Smooth muscle cell (in vitro differentiated cells): ENCODE measurements at regions not wholly inside any gene's neighbourhood (a gene's known extent, or its start where the extent isn't known, plus 50 kb on each side); places are given as distances from the start of the nearest gene placed in this dataset.

ENCODE experiments used
- DNase-seq: peaks from one replicate; lab custom pipeline; 2025; ENCODE audit not compliant: unreplicated experiment; lab: John Stamatoyannopoulos, UW
- H2AFZ ChIP-seq: fragments of 200-600 bp; sonication (generic); 2 replicates; pipeline ENCODE4 v1.6.0; 2016; ENCODE audit warnings: antibody characterized with exemption, low read depth, mild to moderate bottlenecking
- H3F3A ChIP-seq: fragments of 200-600 bp; sonication (generic); 2 replicates; pipeline ENCODE4 v1.6.0; 2017; ENCODE audit warnings: antibody characterized with exemption, low read depth
- H3K27ac ChIP-seq: fragments of 200-600 bp; sonication (generic); 2 replicates; pipeline ENCODE4 v1.5.1; 2016; ENCODE audit warnings: low read depth, mild to moderate bottlenecking
- H3K27me3 ChIP-seq: fragments of 200-600 bp; sonication (generic); 2 replicates; pipeline ENCODE4 v1.6.1; 2016; ENCODE audit warnings: low read depth, mild to moderate bottlenecking
- H3K36me3 ChIP-seq: fragments of 200-600 bp; sonication (generic); 2 replicates; pipeline ENCODE4 v1.5.1; 2016; ENCODE audit warnings: low read depth
- H3K4me1 ChIP-seq: fragments of 200-600 bp; sonication (generic); 2 replicates; pipeline ENCODE4 v1.5.1; 2016; ENCODE audit warnings: low read depth
- H3K4me2 ChIP-seq: fragments of 200-600 bp; sonication (generic); 2 replicates; pipeline ENCODE4 v1.6.0; 2016; ENCODE audit warnings: mild to moderate bottlenecking
- H3K4me3 ChIP-seq: fragments of 200-600 bp; sonication (generic); 2 replicates; pipeline ENCODE4 v1.5.1; 2016; ENCODE audit warnings: mild to moderate bottlenecking
- H3K79me2 ChIP-seq: fragments of 200-600 bp; sonication (generic); 2 replicates; pipeline ENCODE4 v1.6.0; 2016; ENCODE audit warnings: low read depth, mild to moderate bottlenecking
- H3K9ac ChIP-seq: fragments of 200-600 bp; sonication (generic); 2 replicates; pipeline ENCODE4 v1.6.0; 2016; ENCODE audit warnings: low read depth
- H3K9me3 ChIP-seq: fragments of 200-600 bp; sonication (generic); replicated peaks from 2 replicates; pipeline ENCODE4 v1.5.1; 2016; ENCODE audit warnings: low read depth
- H4K20me1 ChIP-seq: fragments of 200-600 bp; sonication (generic); 2 replicates; pipeline ENCODE4 v1.6.0; 2016; ENCODE audit warnings: low read depth
- CTCF ChIP-seq: fragments of 200-600 bp; sonication (generic); IDR thresholded peaks from 2 replicates; pipeline ENCODE4 v1.5.1; 2017; ENCODE audit warnings: borderline replicate concordance, mild to moderate bottlenecking, antibody characterized with exemption; ENCODE audit not compliant: insufficient read depth, poor library complexity, severe bottlenecking
- WGBS: methylation state at CpG from one replicate; pipeline ENCODE4 v1.1.7; 2016; ENCODE audit warnings: low lambda C conversion rate; 5-methylcytosine and 5-hydroxymethylcytosine counted together

- Histone ChIP-seq H3K4me3 (no peak overlapping the region), H3K9me3 (no peaks in the 10 kb centered on the region), H3K4me1 (no peaks in the 10 kb centered on the region), H3K79me2 (no peaks in the 10 kb centered on the region), H3K27ac (no peak overlapping the region), H3K27me3 (no peaks in the 10 kb centered on the region), H3K9ac (no peak overlapping the region), H2AFZ (no peak overlapping the region), H3K36me3 (no peaks in the 10 kb centered on the region), H4K20me1 (no peaks in the 10 kb centered on the region), H3K4me2 (no peak overlapping the region), H3F3A (no peaks in the 10 kb centered on the region)
- no peak for DNase-seq
- WGBS, result 92% methylated on average over 2 of the region's 2 CpGs
- no peak for TF ChIP-seq CTCF
Observed at GRCh38 chr2:31660165-31660564, 79.4 kb upstream of the SRD5A2 start.

- 6% methylated on average over 2 of the region's 2 CpGs for WGBS
- peak; percentile 1 for DNase-seq
- Histone ChIP-seq H4K20me1 (no peaks in the 10 kb centered on the region), H3K79me2 (no peaks in the 10 kb centered on the region), H3K27me3 (no peaks in the 10 kb centered on the region), H3K9me3 (no peaks in the 10 kb centered on the region), H3K36me3 (no peaks in the 10 kb centered on the region), H3K4me2 (no peak overlapping the region), H3K4me3 (no peak overlapping the region), H3F3A (no peaks in the 10 kb centered on the region), H3K27ac (peak overlapping the region; percentile 4), H2AFZ (no peak overlapping the region), H3K9ac (no peak overlapping the region), H3K4me1 (no peaks in the 10 kb centered on the region)
- no peak for TF ChIP-seq CTCF
Observed at GRCh38 chr2:31654241-31654640, 73.5 kb upstream of the SRD5A2 start.

GRCh38 chr2:31651736-31652135 is 71.0 kb upstream of the SRD5A2 start:
- no peaks in the 10 kb centered on the region for H3K4me1 ChIP-seq
- DNase-seq, result no peak
- TF ChIP-seq CTCF, result no peak

GRCh38 chr2:31651267-31651666 is 70.5 kb upstream of the SRD5A2 start:
- DNase-seq, result no peak
- Histone ChIP-seq H3K27me3 (no peaks in the 10 kb centered on the region), H2AFZ (no peak overlapping the region), H3F3A (no peaks in the 10 kb centered on the region), H3K4me1 (no peaks in the 10 kb centered on the region), H3K9me3 (no peaks in the 10 kb centered on the region), H3K27ac (no peak overlapping the region), H3K4me2 (no peak overlapping the region), H3K4me3 (no peak overlapping the region), H4K20me1 (no peaks in the 10 kb centered on the region), H3K9ac (no peak overlapping the region), H3K79me2 (no peaks in the 10 kb centered on the region), H3K36me3 (no peaks in the 10 kb centered on the region)
- no peak for TF ChIP-seq CTCF
- 94% methylated on average over 2 of the region's 2 CpGs for WGBS

More at GRCh38 chr2:31651736-31652135, 71.0 kb upstream of the SRD5A2 start:
- H3K27ac ChIP-seq, result no peak overlapping the region
- H3K36me3 ChIP-seq, result no peaks in the 10 kb centered on the region
- no peaks in the 10 kb centered on the region for H3F3A ChIP-seq
- H4K20me1 ChIP-seq, result no peaks in the 10 kb centered on the region
- no peak overlapping the region for H2AFZ ChIP-seq
- no peaks in the 10 kb centered on the region for H3K27me3 ChIP-seq
- 92% methylated on average over 6 of the region's 6 CpGs for WGBS
- H3K9ac ChIP-seq, result no peak overlapping the region
- H3K4me2 ChIP-seq, result no peak overlapping the region
- H3K79me2 ChIP-seq, result no peaks in the 10 kb centered on the region
- H3K4me3 ChIP-seq, result no peak overlapping the region
- no peaks in the 10 kb centered on the region for H3K9me3 ChIP-seq
